GM12878 (cell line): ENCODE measurements at regions not wholly inside any gene's neighbourhood (a gene's known extent, or its start where the extent isn't known, plus 50 kb on each side); places are given as distances from the start of the nearest gene placed in this dataset.

Source experiments
- ATAC-seq: fragments of 200-7000 bp; cut with Tn5 transposase; 3 replicates; pipeline ENCODE4 v1.9.1; 2020; ENCODE audit warnings: mild to moderate bottlenecking, moderate library complexity
- BruUV-seq: library from RNA; stranded (reverse); fragments of 400-500 nt; replicated peaks from 2 replicates; lab custom pipeline; 2021; lab: Mats Ljungman, UMichigan
- CTCF ChIA-PET: fragments of 300-600 bp; sonication (Branson Sonifier 250); formaldehyde crosslinking; extraction: SDS; loops from one replicate; lab custom pipeline; 2021; ENCODE audit warnings: inconsistent platforms; lab: Yijun Ruan, JAX
- POLR2A ChIA-PET: fragments of 350-600 bp; formaldehyde crosslinking; extraction: SDS; loops from one replicate; lab custom pipeline; 2021; ENCODE audit warnings: inconsistent platforms; lab: Charles Lee
- RAD21 ChIA-PET: fragments of 300-600 bp; sonication (Branson Sonifier 250); formaldehyde crosslinking; loops from one replicate; lab custom pipeline; 2023; ENCODE audit warnings: antibody characterized with exemption; ENCODE audit not compliant: unreplicated experiment; lab: Charles Lee
- SMC1A ChIA-PET: fragments of 300-600 bp; sonication (Branson Sonifier 250); formaldehyde crosslinking; loops from one replicate; lab custom pipeline; 2023; ENCODE audit not compliant: unreplicated experiment, uncharacterized antibody; lab: Charles Lee
- DNase-seq: peaks from one replicate; pipeline ENCODE4 v3.0.0-alpha.2; 2011; ENCODE audit warnings: low read depth, low spot score
- FAIRE-seq: peaks from 3 replicates; lab custom pipeline; 2011; peaks lifted over from hg19 to GRCh38; lab: Jason Lieb, UNC
- H2AFZ ChIP-seq: 2 replicates; pipeline ENCODE4 v1.6.0; 2011; ENCODE audit warnings: low read depth, low read length, control low read depth; ENCODE audit not compliant: control insufficient read depth
- H3K27ac ChIP-seq: 2 replicates; pipeline ENCODE4 v1.5.1; 2011; ENCODE audit warnings: control low read depth; ENCODE audit not compliant: control insufficient read depth, insufficient read depth
- H3K27me3 ChIP-seq, 2 experiments: replicated peaks in 1 of 2; 2 replicates each; pipeline versions ENCODE4 v1.6.0 to v1.6.1; 2011; ENCODE audit warnings: low read length in 1 of 2; ENCODE audit not compliant: control insufficient read depth in 2 of 2, insufficient read depth in 2 of 2
- H3K36me3 ChIP-seq, 2 experiments: 2 replicates each; pipeline ENCODE4 v1.5.1; 2011; ENCODE audit warnings: low read length in 1 of 2; ENCODE audit not compliant: control insufficient read depth in 2 of 2, insufficient read depth in 2 of 2
- H3K4me1 ChIP-seq: 2 replicates; pipeline ENCODE4 v1.6.1; 2011; ENCODE audit warnings: mild to moderate bottlenecking, low read length, moderate library complexity, mixed read lengths; ENCODE audit not compliant: control insufficient read depth, insufficient read depth
- H3K4me2 ChIP-seq: 2 replicates; pipeline ENCODE4 v1.6.0; 2011; ENCODE audit warnings: control low read depth; ENCODE audit not compliant: control insufficient read depth, insufficient read depth
- H3K4me3 ChIP-seq: fragments of 200-600 bp; sonication (generic); 2 replicates; pipeline ENCODE4 v1.5.1; 2016
- H3K79me2 ChIP-seq: 2 replicates; pipeline ENCODE4 v1.6.0; 2011; ENCODE audit warnings: low read length; ENCODE audit not compliant: control insufficient read depth, insufficient read depth
- H3K9ac ChIP-seq: 2 replicates; pipeline ENCODE4 v1.8.0; 2011; ENCODE audit warnings: low read length, control low read depth, mixed read lengths; ENCODE audit not compliant: control insufficient read depth, insufficient read depth
- H3K9me3 ChIP-seq: replicated peaks from 3 replicates; pipeline ENCODE4 v1.5.1; 2011; ENCODE audit warnings: mild to moderate bottlenecking, low read length; ENCODE audit not compliant: control insufficient read depth, insufficient read depth
- H4K20me1 ChIP-seq: 2 replicates; pipeline ENCODE4 v1.6.0; 2011; ENCODE audit not compliant: control insufficient read depth, insufficient read depth
- EP300 ChIP-seq, 2 experiments: fragments of 150-350 bp in 1 of 2; IDR thresholded peaks; 2 replicates each; pipeline ENCODE4 v1.6.1; 2011 to 2012; ENCODE audit warnings: low read depth in 2 of 2, low read length in 2 of 2, borderline replicate concordance in 1 of 2, improper control_type of control experiment in 1 of 2, inconsistent platforms in 1 of 2; ENCODE audit not compliant: control insufficient read depth in 1 of 2
- ETV6 ChIP-seq, 2 experiments: fragments of 450-650 bp in 1 of 2; IDR thresholded peaks in 1 of 2; conservative IDR thresholded peaks in 1 of 2; 2 replicates each; pipeline ENCODE4 v1.6.1; 2014; ENCODE audit warnings: antibody characterized with exemption in 1 of 2, borderline replicate concordance in 1 of 2, low read depth in 1 of 2, mild to moderate bottlenecking in 1 of 2, moderate library complexity in 1 of 2
- GABPA ChIP-seq: IDR thresholded peaks from 2 replicates; pipeline ENCODE4 v1.6.1; 2014; ENCODE audit warnings: antibody characterized with exemption, low read depth, mild to moderate bottlenecking, inconsistent platforms
- IRF4 ChIP-seq: IDR thresholded peaks from 2 replicates; pipeline ENCODE4 v1.6.1; 2011; ENCODE audit warnings: low read depth, low read length
- MTA3 ChIP-seq: IDR thresholded peaks from 2 replicates; pipeline ENCODE4 v1.6.1; 2012; ENCODE audit warnings: low read length, inconsistent platforms, borderline replicate concordance
- POLR2AphosphoS2 ChIP-seq: IDR thresholded peaks from 2 replicates; pipeline ENCODE4 v1.6.1; 2011; ENCODE audit warnings: low read depth, mild to moderate bottlenecking, low read length, improper control_type of control experiment, moderate library complexity
- RAD21 ChIP-seq: IDR thresholded peaks from 2 replicates; pipeline ENCODE4 v1.6.1; 2011; ENCODE audit warnings: mild to moderate bottlenecking, low read depth, low read length, moderate library complexity; ENCODE audit not compliant: insufficient read depth
- SRF ChIP-seq, 2 experiments: IDR thresholded peaks; 2 replicates each; pipeline ENCODE4 v1.6.1; 2011; ENCODE audit warnings: low read depth in 2 of 2, low read length in 2 of 2, mild to moderate bottlenecking in 1 of 2, moderate library complexity in 1 of 2
- TCF3 ChIP-seq: IDR thresholded peaks from 2 replicates; pipeline ENCODE4 v1.6.1; 2012; ENCODE audit warnings: low read depth, mild to moderate bottlenecking, low read length, borderline replicate concordance; ENCODE audit not compliant: insufficient read depth
- WGBS: methylation state at CpG from one replicate; pipeline ENCODE4 v1.1.6; 2016; ENCODE audit warnings: low lambda C conversion rate; ENCODE audit not compliant: insufficient replicate concordance, insufficient coverage; ENCODE audit errors: missing lambda C conversion rate; 5-methylcytosine and 5-hydroxymethylcytosine counted together
- in situ Hi-C: fragments of 300-500 bp; cut with MboI; formaldehyde crosslinking; loops from 9 replicates; pipeline ENCODE4 v1.14.3; 2018; ENCODE audit warnings: mixed read lengths
- intact Hi-C: fragments of 100-400 bp; cut with micrococcal nuclease; formaldehyde crosslinking; loops from one replicate; pipeline ENCODE4 v1.14.2; 2022; ENCODE audit not compliant: unreplicated experiment
- TF ChIP-seq, protein P1 (sequence below): fragments of 450-650 bp; IDR thresholded peaks from 2 replicates; pipeline ENCODE4 v1.6.1; 2017; ENCODE audit warnings: mild to moderate bottlenecking, low read depth, inconsistent platforms; ENCODE audit not compliant: poor library complexity, severe bottlenecking
- TF ChIP-seq, protein P2 (sequence below): fragments of 450-650 bp; IDR thresholded peaks from 2 replicates; pipeline ENCODE4 v1.6.1; 2018; ENCODE audit warnings: borderline replicate concordance, mild to moderate bottlenecking; ENCODE audit not compliant: partially characterized antibody
- TF ChIP-seq, protein P3 (sequence below): fragments of 150-350 bp; IDR thresholded peaks from 2 replicates; pipeline ENCODE4 v1.6.1; 2016; ENCODE audit warnings: low read depth, low read length

DNA sequence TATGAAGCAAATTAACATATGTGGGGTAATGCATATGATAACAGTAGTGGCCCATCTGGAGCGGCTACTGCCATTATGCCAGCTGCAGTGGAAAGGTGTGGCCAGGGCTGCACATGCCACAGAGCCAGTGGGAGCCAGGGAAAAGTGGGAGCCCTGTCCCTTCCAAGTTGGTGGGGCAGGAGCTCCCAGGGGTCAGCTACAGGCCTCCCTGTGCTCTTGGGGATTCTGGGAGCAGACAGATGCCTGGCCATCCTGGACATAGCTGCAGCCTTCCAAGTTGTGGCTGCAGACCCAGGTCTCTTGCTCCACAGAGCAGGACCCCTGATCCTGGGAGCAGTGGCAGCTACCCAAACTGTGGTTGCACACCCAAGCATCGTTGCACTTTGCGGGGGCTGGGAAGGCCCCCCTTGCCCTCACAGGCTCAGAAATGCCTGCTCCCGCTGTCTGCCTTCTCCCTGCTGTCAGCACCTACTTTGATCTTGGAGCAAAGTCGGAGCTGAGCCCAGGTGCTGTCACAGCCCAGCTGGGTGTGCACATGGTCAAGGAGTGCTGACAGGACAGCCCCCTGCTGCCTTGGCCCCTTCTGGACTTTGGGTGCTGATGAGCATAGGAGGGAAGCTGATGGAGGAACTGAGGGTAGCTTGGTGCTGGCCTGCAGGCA lies 67.8 kb downstream of the NAA11 start (continued):
- TF ChIP-seq, protein P1, sequence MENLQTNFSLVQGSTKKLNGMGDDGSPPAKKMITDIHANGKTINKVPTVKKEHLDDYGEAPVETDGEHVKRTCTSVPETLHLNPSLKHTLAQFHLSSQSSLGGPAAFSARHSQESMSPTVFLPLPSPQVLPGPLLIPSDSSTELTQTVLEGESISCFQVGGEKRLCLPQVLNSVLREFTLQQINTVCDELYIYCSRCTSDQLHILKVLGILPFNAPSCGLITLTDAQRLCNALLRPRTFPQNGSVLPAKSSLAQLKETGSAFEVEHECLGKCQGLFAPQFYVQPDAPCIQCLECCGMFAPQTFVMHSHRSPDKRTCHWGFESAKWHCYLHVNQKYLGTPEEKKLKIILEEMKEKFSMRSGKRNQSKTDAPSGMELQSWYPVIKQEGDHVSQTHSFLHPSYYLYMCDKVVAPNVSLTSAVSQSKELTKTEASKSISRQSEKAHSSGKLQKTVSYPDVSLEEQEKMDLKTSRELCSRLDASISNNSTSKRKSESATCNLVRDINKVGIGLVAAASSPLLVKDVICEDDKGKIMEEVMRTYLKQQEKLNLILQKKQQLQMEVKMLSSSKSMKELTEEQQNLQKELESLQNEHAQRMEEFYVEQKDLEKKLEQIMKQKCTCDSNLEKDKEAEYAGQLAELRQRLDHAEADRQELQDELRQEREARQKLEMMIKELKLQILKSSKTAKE = no peak
- TF ChIP-seq, protein P2, sequence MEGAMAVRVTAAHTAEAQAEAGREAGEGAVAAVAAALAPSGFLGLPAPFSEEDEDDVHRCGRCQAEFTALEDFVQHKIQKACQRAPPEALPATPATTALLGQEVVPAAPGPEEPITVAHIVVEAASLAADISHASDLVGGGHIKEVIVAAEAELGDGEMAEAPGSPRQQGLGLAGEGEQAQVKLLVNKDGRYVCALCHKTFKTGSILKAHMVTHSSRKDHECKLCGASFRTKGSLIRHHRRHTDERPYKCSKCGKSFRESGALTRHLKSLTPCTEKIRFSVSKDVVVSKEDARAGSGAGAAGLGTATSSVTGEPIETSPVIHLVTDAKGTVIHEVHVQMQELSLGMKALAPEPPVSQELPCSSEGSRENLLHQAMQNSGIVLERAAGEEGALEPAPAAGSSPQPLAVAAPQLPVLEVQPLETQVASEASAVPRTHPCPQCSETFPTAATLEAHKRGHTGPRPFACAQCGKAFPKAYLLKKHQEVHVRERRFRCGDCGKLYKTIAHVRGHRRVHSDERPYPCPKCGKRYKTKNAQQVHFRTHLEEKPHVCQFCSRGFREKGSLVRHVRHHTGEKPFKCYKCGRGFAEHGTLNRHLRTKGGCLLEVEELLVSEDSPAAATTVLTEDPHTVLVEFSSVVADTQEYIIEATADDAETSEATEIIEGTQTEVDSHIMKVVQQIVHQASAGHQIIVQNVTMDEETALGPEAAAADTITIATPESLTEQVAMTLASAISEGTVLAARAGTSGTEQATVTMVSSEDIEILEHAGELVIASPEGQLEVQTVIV = no peak
- TF ChIP-seq IRF4 = no peak

GRCh38 chr4:79255793-79256192 lies 70.1 kb downstream of the NAA11 start:
- no peaks in the 10 kb centered on the region for H3K4me1 ChIP-seq
- FAIRE-seq = no peak
- H3K4me2 ChIP-seq = no peak overlapping the region
- H3K79me2 ChIP-seq = no peaks in the 10 kb centered on the region
- no peaks in the 10 kb centered on the region; a peak in 2 of 4 replicates for H3K27me3 ChIP-seq
- no peaks in the 10 kb centered on the region for H3K36me3 ChIP-seq
- no peak overlapping the region for H3K4me3 ChIP-seq
- intact Hi-C loops (no loop called here), in situ Hi-C loops (no loop called here)
- H4K20me1 ChIP-seq = no peaks in the 10 kb centered on the region
- BruUV-seq = no TSS peak
- DNase-seq = no peak
- SMC1A ChIA-PET = interaction anchor here (1.6 kb wide), 1 partner anchor 18 kb away, joined by 3 read pairs; no protein-coding TSS in a partner anchor
- H3K27ac ChIP-seq = no peak overlapping the region
- RAD21 ChIA-PET = no interaction called here
- POLR2A ChIA-PET = no interaction called here
- H2AFZ ChIP-seq = no peak overlapping the region
- CTCF ChIA-PET = no interaction called here
- H3K9me3 ChIP-seq = no peaks in the 10 kb centered on the region
- no peak for ATAC-seq
- no peak overlapping the region for H3K9ac ChIP-seq
- WGBS = 33% methylated on average over 6 of the region's 6 CpGs
- TF ChIP-seq RAD21 (no peak), TCF3 (no peak), ETV6 (conservative IDR thresholded peaks at IDR 0.05 in 1 of 2, IDR thresholded peaks at IDR 0.05 in 1 of 2; ENCODE audit: borderline replicate concordance in 1 of 2, low read depth in 1 of 2) (no peak), SRF (IDR thresholded peaks at IDR 0.05; ENCODE audit: low read depth in 2 of 2, low read length in 2 of 2) (no peak), GABPA (no peak), EP300 (IDR thresholded peaks at IDR 0.05; ENCODE audit: borderline replicate concordance in 1 of 2, control insufficient read depth in 1 of 2, low read depth in 2 of 2, low read length in 2 of 2) (no peak), MTA3 (no peak), POLR2AphosphoS2 (no peak)
- TF ChIP-seq, protein P3, sequence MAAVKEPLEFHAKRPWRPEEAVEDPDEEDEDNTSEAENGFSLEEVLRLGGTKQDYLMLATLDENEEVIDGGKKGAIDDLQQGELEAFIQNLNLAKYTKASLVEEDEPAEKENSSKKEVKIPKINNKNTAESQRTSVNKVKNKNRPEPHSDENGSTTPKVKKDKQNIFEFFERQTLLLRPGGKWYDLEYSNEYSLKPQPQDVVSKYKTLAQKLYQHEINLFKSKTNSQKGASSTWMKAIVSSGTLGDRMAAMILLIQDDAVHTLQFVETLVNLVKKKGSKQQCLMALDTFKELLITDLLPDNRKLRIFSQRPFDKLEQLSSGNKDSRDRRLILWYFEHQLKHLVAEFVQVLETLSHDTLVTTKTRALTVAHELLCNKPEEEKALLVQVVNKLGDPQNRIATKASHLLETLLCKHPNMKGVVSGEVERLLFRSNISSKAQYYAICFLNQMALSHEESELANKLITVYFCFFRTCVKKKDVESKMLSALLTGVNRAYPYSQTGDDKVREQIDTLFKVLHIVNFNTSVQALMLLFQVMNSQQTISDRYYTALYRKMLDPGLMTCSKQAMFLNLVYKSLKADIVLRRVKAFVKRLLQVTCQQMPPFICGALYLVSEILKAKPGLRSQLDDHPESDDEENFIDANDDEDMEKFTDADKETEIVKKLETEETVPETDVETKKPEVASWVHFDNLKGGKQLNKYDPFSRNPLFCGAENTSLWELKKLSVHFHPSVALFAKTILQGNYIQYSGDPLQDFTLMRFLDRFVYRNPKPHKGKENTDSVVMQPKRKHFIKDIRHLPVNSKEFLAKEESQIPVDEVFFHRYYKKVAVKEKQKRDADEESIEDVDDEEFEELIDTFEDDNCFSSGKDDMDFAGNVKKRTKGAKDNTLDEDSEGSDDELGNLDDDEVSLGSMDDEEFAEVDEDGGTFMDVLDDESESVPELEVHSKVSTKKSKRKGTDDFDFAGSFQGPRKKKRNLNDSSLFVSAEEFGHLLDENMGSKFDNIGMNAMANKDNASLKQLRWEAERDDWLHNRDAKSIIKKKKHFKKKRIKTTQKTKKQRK = no peak
